Activated CD8-positive, alpha-beta memory T cell treated with anti-CD3 and anti-CD28 coated beads for 48 hours (primary cell): ENCODE measurements at regions not wholly inside any gene's neighbourhood (a gene's known extent, or its start where the extent isn't known, plus 50 kb on each side); places are given as distances from the start of the nearest gene placed in this dataset.

ENCODE experiments used
- DNase-seq, 3 experiments: peaks; one replicate each; pipeline ENCODE4 v3.0.0-alpha.2; 2020; ENCODE audit warnings: low read depth in 2 of 3, low spot score in 2 of 3

DNA sequence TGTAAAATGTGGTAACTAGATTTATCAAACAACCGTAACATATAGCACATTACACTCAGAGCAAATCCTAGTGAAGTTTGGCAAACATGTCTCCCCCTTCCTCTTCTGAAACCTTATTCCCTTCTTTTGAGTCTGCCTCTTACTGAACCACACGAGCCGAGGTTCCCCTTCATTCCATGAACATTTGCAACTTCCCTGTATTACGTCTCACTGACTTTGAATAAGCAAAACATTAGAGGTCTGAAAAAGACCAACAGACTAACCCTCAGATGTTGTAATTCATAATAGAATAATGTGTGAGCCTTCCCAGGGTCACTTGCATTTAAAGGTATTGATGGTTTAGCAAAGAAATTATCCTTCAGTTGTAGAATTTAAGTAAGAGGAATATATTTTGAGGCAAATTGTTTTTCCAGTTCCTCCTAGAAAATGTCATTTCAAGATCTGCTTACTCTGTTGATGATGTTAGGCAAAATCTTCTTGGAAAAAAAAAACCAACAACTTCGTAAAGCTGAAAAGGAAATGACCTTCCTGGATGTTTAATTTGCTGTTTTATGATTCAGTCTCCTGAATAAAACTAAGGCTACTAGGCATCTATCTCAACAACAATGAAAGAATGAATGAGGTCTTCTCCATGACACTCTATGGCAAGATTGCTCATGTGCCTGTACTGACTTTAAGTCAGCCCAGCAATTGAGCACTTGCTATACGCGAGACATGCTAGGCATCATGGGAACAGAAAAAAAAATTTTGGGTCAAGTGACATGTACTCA lies 296.9 kb upstream of the NECTIN3 start:
- no peak for DNase-seq

DNA sequence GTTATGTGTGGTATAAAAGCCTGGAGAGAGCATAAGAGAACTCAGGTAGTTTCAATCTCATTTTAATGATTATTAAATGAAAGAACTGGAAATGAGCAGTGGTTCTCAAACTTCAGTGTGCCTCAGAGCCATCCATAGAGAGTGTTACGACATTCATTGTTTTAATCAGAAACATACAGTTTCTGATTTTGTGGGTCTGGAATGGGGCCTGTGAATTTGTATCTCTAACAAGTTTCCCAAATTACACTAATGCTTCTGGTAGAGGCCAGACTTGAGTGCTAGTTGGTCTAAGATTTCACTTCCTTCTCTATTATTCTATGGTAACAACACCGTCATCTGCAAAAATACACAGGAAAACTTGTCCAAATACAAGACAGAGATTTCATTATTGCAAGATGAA lies 292.0 kb upstream of the NECTIN3 start:
- no peak for DNase-seq

DNA sequence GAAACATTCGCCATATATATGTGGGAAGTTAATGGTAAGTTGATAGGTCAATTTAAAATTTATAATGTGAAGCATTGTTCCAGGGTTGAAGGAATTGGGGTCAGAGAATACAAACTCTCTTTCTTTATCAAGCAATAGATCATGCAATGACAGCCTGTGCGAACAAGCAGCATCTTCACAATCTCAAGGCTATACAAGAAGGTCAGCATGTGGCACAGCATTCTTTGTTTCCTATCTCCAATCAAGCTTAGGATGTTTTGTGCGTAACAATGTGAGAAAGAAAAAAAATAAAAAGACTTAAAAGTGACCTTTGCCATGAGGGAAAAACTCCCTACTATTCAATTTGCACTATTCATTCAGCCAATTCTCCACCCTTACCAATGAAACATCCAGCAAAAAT lies 288.1 kb upstream of the NECTIN3 start:
- no peak for DNase-seq

DNA sequence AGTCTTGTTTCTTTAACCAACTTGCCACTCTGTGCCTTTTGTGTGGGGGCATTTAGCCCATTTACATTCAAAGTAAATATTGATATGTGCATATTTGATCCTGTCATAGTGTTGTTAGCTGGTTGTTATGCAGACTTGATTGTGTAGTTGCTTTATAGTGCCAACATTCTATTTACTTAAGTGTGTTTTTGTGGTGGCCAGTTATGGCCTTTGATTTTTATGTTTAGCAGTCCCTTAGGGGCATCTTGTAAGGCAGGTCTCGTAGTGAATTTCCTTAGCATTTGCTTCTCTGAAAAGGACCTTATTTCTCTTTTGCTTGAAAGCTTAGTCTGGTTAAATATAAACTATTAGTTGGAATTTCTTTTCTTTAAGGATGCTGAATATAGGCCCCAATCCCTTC lies 282.8 kb upstream of the NECTIN3 start:
- no peak for DNase-seq

DNA sequence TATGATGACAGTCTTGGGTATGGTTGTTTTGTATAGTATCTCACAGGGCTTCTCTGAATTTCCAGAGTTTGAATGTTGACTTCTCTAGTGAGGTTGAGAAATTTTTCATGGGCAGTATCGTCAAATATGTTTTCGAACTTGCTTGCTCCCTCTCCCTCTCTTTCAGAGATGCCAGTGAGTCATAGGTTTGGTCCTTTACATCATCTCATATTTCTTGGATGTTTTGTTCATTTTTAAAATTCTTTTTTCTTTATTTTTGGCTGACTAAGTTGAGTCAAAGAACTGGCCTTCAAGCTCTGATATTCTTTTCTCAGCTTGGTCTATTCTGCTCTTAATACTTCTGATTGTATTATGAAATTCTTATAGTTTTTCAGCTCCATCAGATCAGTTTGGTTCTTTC lies 282.3 kb upstream of the NECTIN3 start:
- no peak for DNase-seq

DNA sequence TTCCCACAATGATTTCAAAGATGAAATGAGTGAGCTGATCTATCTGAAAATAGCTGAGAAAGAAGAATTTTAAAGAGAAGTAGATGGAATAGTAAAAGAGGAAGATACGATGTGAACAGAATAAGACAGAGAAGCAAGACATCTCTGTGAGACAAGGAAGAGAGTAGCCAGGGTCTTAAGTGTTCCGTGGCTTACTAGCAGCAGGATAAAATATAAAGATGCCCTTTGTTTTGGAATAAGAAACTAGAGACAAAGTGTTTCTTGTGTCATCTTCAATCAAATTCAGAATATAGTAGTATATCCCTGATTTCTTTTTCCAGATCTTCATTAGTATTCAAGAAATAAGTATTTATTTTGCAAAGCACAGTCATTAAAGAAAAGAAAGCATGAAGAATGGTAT lies 281.0 kb upstream of the NECTIN3 start:
- no peak for DNase-seq

DNA sequence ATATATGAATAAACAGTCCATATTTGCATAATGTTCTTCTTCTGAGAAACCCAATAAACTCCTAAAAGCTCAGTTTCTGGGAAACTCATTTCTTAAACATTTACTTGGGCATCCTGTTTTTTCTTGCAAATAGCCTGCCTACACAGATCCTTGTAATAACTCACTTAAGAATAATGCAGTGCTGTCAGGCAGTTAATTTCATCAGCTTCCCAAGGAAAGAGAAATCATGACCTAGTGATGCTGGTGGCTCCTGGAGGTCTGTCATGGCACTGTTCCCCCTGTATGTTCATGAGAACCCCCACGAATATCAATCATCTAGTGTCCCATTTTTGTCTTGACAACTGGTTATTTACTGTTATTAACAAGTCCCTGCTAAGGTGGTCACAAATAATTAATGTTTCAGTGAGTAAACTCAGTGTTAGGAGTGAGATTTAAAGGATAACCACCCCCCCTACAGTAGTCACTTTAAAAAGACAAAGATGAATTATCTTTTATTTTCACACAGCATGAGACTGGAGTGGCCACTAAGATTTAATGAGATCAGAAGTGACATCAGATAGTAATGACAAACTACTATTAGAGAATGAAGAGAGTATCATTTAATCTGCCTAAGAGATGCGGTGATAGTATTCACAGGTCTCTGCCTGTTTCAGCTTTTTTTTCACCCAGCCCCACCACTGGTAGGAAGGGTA lies 279.5 kb upstream of the NECTIN3 start:
- no peak for DNase-seq

DNA sequence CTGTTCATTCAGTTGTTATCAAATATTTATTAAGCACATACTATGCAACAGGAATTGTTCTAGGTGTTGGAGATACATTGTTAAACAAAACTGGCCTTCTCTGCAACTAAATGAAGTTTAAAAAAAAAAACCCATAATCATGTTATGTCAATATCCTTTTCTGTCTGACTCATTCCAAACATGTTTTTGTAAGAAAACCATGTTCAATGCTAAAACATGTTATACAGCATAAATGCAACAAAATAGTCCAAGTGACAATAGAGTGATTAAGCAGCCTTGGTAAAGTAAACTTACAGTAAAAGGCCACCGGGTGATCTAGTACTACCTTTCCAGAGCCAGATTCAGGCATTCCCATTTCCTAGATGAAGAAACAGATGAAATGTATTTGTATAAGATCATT lies 278.0 kb upstream of the NECTIN3 start:
- no peak for DNase-seq

DNA sequence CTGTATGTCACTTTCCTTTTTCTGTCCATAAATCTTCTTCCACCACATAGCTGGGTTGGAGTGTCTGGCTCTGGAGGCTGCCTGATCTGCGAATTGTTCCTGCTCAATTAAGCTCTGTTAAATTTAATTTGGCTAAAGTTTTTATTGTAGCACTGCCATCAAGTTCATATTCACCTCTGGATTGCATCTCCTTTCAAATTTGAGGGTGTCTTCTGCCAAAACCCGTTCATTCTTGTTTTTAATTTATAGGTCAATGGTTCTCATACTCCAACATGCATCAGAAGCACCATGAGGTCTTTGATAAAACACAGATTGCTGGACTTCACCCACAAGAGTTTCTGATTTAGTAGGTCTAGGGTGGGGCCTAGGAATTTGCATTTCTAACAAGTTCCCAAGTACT lies 276.5 kb upstream of the NECTIN3 start:
- no peak for DNase-seq

DNA sequence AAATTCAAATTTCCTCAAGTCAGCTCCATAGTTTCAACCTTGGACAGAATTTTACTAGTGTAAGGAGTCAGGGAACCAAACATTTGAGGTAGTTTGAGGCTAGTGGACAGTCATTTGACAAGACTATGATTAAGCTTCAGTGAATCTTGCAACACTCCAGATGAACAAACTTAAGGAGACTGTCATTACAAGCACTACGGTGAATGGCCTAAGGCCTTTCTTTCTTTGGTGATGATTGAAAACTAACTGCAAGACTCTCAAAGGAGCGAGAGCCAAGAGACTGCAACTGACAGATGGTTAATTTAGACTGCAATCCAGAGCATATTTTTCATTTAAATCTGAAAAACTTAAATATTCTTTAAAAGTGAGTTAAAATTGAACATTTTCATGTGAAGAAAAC lies 272.3 kb upstream of the NECTIN3 start:
- no peak for DNase-seq

DNA sequence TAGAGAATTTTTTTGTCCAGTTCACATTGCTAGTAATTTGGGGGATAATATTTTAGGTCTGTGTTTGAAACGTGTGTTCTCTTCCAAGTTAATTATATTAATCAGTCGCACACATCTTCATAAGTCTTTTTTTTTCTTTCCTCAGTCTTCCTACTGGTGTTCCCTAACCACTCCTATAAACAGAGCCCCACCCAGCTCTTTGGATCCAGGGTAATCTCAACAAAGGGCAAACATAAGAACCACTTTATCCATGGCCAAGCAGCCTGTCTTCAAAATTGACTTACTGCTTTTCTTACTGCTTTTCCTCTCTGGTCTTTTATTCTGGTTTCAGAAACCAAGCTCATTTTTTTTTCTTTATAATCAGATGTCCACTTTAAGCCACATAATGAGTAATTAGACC lies 266.8 kb upstream of the NECTIN3 start:
- DNase-seq = no peak

DNA sequence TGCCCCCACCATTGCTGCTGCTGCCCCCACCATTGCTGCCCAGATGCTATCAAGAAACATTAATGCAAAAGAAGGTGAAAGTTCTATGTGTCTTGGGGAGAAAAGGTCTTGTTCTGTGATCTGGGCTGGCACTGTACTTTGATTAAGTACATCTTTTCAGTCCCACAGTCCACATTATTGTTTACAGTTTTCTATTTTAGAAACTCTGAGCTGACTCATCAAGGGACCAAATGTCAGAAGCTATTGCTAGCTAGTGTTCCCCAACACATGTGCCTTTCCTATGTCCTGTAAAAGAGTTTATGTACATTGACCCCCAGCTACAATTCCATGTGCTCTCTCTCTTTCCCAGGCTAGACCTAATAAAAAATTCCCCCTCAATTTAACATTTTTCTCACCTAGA lies 264.7 kb upstream of the NECTIN3 start:
- DNase-seq = no peak

DNA sequence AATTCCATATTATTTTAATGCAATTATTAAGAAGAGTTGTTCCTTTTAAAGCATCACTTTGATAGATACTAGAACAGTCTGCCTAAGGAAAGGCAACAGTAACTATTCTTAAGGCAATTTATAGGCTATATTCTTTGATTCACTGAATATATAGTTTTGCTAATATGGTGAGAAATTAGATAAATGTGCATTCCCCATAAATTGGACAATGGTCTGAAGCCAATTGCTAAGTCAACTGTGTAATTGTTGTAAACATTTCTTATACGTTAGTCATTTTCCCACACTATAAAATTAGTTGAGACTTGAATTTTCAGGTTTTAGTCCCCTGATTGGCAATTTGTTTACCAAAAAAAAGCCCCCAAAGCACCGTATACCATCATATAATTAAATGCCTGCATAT lies 263.0 kb upstream of the NECTIN3 start:
- DNase-seq = no peak

DNA sequence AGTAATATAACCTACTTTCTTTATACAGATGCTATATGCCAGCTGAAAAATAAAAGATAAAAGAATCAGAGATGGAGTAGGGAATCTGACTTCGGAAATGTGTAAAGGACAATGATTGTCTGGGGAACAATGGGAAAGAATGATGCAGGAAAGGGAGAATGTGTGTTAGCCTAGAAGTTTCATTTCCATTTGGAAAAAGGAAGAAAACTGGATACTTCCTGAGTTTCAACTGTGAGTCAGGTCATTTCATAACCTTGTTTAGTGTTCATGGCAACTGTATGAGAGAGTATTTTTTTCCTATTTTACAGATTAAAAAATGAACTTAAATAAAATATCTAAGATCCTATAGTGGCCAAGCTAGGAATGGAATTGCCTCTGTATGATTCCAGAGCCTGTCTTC lies 261.3 kb upstream of the NECTIN3 start:
- no peak for DNase-seq

DNA sequence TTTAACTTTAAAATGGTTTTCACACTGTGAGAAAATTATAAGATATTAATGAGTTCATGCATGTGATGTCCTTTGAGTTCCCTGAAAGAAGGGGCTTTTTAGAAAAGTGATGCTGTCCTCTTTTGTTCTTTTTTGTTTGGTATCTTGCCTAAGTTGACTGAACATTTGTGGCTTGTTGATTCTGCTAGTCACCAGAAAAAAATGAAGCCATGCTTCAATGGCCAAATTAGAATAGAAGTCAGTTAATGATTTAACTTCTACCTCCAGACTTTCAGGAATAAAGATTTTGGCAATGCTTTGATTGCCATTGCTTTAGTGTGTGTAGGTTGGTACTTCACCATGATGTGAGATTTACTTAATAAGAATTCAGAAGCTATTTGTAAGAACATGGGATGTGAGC lies 260.6 kb upstream of the NECTIN3 start:
- no peak for DNase-seq

DNA sequence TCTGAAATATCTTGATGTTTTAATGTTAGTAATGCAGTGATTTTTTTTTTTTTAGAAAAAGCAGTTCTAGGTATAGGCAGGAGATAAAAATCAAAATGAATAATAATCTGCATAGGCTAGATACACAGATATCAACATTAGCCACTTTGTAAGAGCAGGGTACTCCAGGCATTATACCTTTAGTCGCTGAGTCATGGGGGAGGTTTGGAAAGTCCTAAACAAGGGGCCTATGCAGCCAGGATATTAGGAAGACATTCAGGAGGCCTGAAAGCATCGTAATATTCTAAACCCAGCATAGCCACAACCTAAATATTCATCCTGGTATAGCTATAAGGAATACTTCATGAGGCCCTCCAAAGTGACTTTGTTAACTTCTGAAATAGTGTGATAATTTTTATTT lies 258.1 kb upstream of the NECTIN3 start:
- DNase-seq = no peak

DNA sequence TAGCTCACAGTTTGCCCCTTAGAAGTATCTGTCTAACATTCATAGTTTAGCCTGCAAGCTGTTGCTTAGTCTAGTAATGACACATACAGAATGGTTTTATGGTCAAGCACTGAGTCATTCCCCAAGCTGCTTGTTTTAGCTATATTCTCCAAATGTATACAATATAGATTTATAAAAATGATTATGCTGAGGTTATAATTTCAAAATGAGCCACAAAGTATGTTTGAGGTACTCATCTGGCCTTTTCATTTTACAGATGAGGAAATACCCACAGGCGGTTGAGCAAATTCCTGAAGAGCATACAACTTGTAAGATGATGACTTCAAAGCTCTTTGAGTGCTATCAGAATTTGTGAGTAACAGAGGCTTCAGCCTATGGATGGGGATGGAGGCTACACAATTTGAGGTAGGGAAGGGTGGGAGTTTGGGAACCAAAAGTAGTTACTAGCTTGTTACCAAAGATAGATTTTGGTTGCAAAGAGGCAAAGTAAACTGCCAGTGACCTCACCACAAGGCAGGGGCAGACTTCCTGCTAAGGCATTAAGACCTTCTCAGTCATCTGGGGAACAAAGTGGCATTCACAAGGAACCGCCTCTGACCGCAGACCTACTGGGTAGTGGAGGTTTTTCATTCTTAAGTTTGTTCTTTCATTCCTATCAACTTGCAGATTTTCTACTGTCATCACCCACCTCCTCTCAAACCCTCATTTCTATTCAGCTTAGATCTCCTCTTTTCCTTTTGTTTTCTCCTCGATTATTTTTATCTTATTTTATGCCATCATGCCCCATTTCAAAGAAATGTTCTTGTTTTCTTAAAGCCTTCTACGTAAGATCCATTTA lies 257.2 kb upstream of the NECTIN3 start:
- DNase-seq = peak; percentile 2 to 19 (median 12)

DNA sequence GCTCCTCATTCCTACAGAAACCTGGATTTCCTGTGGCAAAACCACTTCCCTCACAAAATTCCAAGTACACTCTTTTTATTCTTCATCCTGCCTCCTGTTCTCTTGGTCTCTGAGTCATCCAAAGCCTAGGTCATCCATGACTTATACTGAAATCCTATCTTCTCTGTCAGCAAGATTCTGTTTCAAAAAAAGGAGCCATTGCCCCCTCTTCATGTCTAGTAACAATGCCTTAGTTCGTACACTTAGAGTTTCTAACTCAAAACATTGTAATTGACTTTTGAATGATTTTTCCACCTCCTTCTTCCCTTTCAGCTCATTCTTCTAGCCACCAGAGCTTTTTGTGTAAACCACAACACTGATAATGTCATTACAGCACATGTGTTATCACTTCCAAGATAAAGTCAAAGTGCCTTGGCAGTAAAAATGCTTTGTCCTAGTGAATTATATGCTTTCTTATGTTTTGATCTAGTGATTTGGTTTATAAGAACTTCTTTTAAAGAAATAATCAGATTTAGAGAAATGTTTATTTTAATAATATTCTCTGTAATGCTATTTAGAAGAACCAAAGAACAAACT lies 256.5 kb upstream of the NECTIN3 start:
- no peak for DNase-seq

DNA sequence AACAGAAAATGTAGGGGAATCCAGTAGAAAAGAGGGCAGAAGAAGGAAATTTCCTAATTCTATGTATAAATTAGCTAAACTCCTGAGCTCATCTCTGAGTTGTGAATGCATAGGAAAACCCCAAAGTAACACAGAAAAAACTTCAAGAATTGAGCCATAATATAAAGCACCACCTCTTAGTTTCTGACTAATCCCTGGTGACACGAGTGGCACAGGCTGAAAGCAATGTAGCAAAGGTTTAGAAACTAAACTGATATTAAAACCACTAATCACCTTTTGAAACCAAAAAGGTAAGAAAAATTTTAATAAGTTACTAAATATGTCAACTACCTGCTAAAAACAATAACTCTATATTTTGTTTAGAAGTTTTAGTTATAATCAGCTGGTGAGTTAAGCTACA lies 255.6 kb upstream of the NECTIN3 start:
- DNase-seq = no peak

DNA sequence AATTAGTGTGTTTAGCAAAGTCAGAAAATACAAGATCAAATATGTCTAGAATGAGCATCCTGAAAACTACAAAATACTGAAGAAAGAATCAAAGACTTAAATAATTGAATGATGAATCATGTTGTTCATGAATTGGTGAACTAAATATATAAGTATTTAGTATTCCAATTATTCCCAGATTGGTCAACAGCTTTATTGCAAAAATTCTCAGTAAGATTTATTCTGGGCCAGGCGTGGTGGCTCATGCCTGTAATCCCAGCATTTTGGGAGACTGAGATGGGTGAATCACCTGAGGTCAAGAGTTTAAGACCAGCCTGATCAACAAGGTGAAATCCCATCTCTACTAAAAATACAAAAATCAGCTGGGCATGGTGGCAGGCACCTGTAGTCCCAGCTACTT lies 250.0 kb upstream of the NECTIN3 start:
- DNase-seq = no peak

DNA sequence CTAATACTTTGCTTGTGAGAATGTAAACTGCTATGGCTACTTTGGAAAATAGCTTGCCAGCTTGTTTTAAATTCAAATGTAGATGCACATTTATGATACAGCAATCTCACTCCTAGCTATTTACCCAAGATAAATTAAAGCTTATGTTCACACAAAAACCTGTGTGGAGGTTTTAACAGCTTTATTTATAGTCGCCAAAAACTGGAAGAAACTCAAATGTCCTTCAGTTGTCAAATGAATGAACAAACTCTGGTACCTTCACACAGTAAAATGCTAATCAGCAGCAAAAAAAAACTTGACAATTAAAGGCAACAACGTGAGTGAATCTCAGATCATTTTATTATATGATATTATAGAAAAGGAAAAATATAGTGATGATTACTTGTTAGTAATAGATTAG lies 248.6 kb upstream of the NECTIN3 start:
- DNase-seq = no peak

DNA sequence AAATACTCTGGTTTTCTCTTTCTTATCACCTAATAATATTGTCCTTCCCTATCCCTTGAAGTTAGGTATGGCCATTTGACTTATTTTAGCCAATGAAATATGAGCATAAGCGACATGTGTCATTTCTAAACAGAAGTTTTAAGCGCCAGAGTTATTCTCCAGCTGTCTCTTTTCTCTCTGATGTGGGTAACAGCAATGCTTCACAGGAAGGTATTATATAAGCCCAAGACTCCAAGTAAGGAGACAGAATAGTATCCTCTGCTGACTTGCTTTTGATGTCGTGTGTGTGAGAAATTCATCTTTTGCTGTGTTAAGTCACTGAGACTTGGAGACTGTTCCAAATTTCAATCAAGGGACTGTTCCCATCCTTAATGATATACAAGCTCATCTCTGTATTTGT lies 224.6 kb upstream of the NECTIN3 start:
- DNase-seq = no peak
